ENCODE measurements at regions not wholly inside any gene's neighbourhood (a gene's known extent, or its start where the extent isn't known, plus 50 kb on each side); places are given as distances from the start of the nearest gene placed in this dataset.
A peak's percentile ranks its signal among the peaks of the same experiment; 100 is the strongest.

DNA sequence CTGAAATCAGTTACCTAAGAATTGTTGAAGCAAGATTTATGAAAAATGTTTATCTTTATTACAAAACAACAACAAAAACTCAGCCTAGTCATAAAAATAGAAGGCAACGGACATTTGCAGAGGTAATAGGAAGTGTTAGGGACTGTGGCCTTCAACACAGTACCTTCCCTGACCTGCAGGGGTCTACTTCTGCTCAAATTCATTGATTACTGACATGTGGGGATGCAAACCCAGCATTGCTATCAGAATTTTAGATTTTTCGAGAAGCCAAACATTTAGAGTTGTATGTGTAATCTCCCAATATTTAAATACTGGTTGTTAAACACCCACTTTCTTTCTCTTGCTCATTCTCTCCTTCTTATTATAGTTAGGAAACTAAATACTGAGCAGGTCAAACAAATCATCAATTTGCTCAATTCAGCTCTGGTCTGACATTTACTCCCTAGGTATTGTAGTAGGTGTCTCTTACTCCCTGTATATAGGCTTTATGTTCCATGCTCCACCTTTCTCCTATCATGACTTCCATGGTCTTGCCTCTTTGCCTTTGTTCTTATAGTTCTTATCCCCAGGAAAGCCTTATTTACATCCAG, 198.5 kb downstream of the UBE2E3 start:
- no peak overlapping the region for H3K27ac Mint-ChIP-seq
- Histone ChIP-seq H3K4me3 (no peak overlapping the region), H3K27ac (no peak overlapping the region), H3K79me2 (ENCODE audit: low read depth) (no peaks in the 10 kb centered on the region), H3F3A (ENCODE audit: low read depth) (no peaks in the 10 kb centered on the region), H3K4me2 (no peak overlapping the region), H3K9ac (no peak overlapping the region), H2AFZ (replicated peaks) (no peak overlapping the region), H4K20me1 (ENCODE audit: low read depth) (no peaks in the 10 kb centered on the region), H3K9me3 (ENCODE audit: low read depth) (no peaks in the 10 kb centered on the region), H3K36me3 (no peaks in the 10 kb centered on the region), H3K4me1 (no peaks in the 10 kb centered on the region), H3K27me3 (no peaks in the 10 kb centered on the region)
- TF ChIP-seq, protein P1, sequence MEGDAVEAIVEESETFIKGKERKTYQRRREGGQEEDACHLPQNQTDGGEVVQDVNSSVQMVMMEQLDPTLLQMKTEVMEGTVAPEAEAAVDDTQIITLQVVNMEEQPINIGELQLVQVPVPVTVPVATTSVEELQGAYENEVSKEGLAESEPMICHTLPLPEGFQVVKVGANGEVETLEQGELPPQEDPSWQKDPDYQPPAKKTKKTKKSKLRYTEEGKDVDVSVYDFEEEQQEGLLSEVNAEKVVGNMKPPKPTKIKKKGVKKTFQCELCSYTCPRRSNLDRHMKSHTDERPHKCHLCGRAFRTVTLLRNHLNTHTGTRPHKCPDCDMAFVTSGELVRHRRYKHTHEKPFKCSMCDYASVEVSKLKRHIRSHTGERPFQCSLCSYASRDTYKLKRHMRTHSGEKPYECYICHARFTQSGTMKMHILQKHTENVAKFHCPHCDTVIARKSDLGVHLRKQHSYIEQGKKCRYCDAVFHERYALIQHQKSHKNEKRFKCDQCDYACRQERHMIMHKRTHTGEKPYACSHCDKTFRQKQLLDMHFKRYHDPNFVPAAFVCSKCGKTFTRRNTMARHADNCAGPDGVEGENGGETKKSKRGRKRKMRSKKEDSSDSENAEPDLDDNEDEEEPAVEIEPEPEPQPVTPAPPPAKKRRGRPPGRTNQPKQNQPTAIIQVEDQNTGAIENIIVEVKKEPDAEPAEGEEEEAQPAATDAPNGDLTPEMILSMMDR (IDR thresholded peaks at IDR 0.05) = peak; percentile 64
- TF ChIP-seq EZH2phosphoT487 (IDR thresholded peaks at IDR 0.05) = no peak
- TF ChIP-seq EZH2 (IDR thresholded peaks at IDR 0.05) = no peak
- no peak overlapping the region for H3K4me3 Mint-ChIP-seq
- peaks cover 20% of the 10 kb centered on the region for H3K4me1 Mint-ChIP-seq
- DNase-seq (ENCODE audit: low spot score) = peak; percentile 48
- H3K27me3 Mint-ChIP-seq (ENCODE audit: insufficient read depth, low read depth) = no peaks in the 10 kb centered on the region
- no peaks in the 10 kb centered on the region for H3K36me3 Mint-ChIP-seq
- H3K9me3 Mint-ChIP-seq = no peaks in the 10 kb centered on the region

DNA sequence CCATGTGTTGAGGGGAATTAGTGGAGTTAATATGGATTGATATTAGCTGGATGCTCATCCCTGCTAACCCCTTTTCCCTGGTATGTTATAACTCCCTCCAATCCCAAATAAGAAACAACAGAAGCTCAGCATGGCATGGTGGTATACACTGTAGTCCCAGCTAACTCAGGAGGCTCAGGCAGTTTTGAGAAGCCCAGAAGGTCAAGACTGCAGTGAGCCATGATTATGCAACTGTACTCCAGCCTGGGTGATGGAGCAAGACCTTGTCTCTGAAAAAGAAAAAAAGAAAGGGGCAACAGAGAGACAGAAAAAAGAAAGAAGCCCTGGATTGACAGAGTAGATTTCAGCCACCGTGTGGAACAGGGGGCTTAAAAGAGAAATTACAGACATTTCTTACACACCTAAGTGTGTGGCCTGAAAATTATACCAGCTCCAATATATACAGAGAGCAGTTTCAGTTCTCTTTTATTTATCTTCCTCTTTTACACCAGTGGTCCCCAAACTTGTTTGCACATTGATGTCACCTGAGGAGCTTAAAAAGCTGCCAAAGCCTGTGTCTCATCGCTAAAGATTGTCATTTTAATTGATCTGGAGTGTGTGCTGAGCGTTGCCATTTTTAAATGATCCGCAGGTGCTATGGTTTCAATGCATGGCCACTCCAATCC, 203.6 kb downstream of the UBE2E3 start:
- Histone ChIP-seq H3K27ac (no peak overlapping the region), H3K4me2 (no peak overlapping the region), H3K4me1 (no peaks in the 10 kb centered on the region), H3K9ac (no peak overlapping the region), H3K36me3 (no peaks in the 10 kb centered on the region), H3F3A (ENCODE audit: low read depth) (no peaks in the 10 kb centered on the region), H3K4me3 (no peak overlapping the region), H4K20me1 (ENCODE audit: low read depth) (no peaks in the 10 kb centered on the region), H2AFZ (replicated peaks) (no peak overlapping the region), H3K27me3 (no peaks in the 10 kb centered on the region), H3K9me3 (ENCODE audit: low read depth) (no peaks in the 10 kb centered on the region), H3K79me2 (ENCODE audit: low read depth) (no peaks in the 10 kb centered on the region)
- H3K9me3 Mint-ChIP-seq = no peaks in the 10 kb centered on the region
- H3K4me1 Mint-ChIP-seq = peaks cover 4% of the 10 kb centered on the region
- no peaks in the 10 kb centered on the region for H3K36me3 Mint-ChIP-seq
- H3K27me3 Mint-ChIP-seq (ENCODE audit: insufficient read depth, low read depth) = no peaks in the 10 kb centered on the region
- H3K27ac Mint-ChIP-seq = no peak overlapping the region
- TF ChIP-seq EZH2phosphoT487 (IDR thresholded peaks at IDR 0.05) (no peak), EZH2 (IDR thresholded peaks at IDR 0.05) (no peak)
- TF ChIP-seq, protein P1 (IDR thresholded peaks at IDR 0.05) = no peak
- no peak for DNase-seq (ENCODE audit: low spot score)
- H3K4me3 Mint-ChIP-seq = no peak overlapping the region

DNA sequence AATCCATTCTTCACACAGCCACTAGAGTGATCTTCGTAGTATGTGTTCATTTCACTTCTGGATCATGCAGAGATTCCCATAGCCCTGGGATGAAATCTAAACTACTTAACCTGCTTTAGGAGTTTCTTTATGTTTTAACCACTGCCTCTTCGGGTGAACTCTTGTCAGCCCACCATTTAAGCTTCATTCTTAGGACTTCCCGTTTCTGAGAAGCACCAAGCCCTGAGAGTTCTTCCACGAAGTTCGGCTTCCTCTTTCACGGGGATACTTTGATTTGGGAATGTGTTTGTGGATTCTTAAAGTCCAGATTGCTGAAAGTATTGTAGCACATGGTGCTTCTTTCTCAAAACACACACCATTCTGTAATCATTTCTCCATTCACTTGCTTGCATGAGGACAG, 205.0 kb downstream of the UBE2E3 start:
- no peaks in the 10 kb centered on the region for H3K27me3 ChIP-seq
- DNase-seq (ENCODE audit: low spot score) = no peak
- no peaks in the 10 kb centered on the region for H3K79me2 ChIP-seq (ENCODE audit: low read depth)
- TF ChIP-seq EZH2 (IDR thresholded peaks at IDR 0.05) = no peak
- TF ChIP-seq EZH2phosphoT487 (IDR thresholded peaks at IDR 0.05) = no peak
- TF ChIP-seq, protein P1 (IDR thresholded peaks at IDR 0.05) = no peak
- H3K4me1 ChIP-seq = peaks cover 3% of the 10 kb centered on the region
- H3K4me2 ChIP-seq = no peak overlapping the region
- Mint-ChIP-seq H3K9me3 (no peaks in the 10 kb centered on the region), H3K27me3 (ENCODE audit: insufficient read depth, low read depth) (no peaks in the 10 kb centered on the region), H3K27ac (no peak overlapping the region), H3K36me3 (no peaks in the 10 kb centered on the region), H3K4me3 (no peak overlapping the region), H3K4me1 (peaks cover 5% of the 10 kb centered on the region)
- H3K9ac ChIP-seq = no peak overlapping the region
- no peaks in the 10 kb centered on the region for H3K36me3 ChIP-seq
- H3K27ac ChIP-seq = no peak overlapping the region
- H3K4me3 ChIP-seq = no peak overlapping the region
- H3K9me3 ChIP-seq (ENCODE audit: low read depth) = no peaks in the 10 kb centered on the region
- no peaks in the 10 kb centered on the region for H4K20me1 ChIP-seq (ENCODE audit: low read depth)
- peak overlapping the region; percentile 77 for H2AFZ ChIP-seq (replicated peaks)
- H3F3A ChIP-seq (ENCODE audit: low read depth) = no peaks in the 10 kb centered on the region

Measured in neural progenitor cell (in vitro differentiated cells).